T-cell (primary cell): ENCODE measurements at regions not wholly inside any gene's neighbourhood (a gene's known extent, or its start where the extent isn't known, plus 50 kb on each side); places are given as distances from the start of the nearest gene placed in this dataset.

Experiments used
- ATAC-seq, 4 experiments: fragments of 200-7000 bp in 3 of 4; fragments of 150-1000 bp in 1 of 4; cut with Tn5 transposase; replicated peaks in 1 of 4; 1 replicate in 3 of 4; 2 replicates in 1 of 4; pipeline ENCODE4 v1.10.0; 2021; ENCODE audit warnings: moderate library complexity in 3 of 4, mild to moderate bottlenecking in 2 of 4, moderate number of reproducible peaks in 1 of 4
- CTCF ChIA-PET, 2 donors: fragments of 300-600 bp; sonication (Branson Sonifier 250); formaldehyde crosslinking; loops; one replicate each; lab custom pipeline; 2022; ENCODE audit warnings: antibody characterized with exemption in 2 of 2; lab: Charles Lee
- POLR2A ChIA-PET, 2 donors: fragments of 300-600 bp; sonication (Branson Sonifier 250); formaldehyde crosslinking; loops; one replicate each; lab custom pipeline; 2022; ENCODE audit warnings: antibody characterized with exemption in 2 of 2; lab: Charles Lee
- DNase-seq, 35 experiments: peaks; one replicate each; pipeline versions ENCODE4 v3.0.0 to v3.0.0-alpha.2; 2013 to 2023
- H3K27ac ChIP-seq: one replicate; pipeline ENCODE4 v1.5.1; 2013; ENCODE audit warnings: low read length
- H3K27me3 ChIP-seq, 2 experiments: replicated peaks in 1 of 2; 1 replicate in 1 of 2; 2 replicates in 1 of 2; pipeline versions ENCODE4 v1.6.1 to v1.7.0; 2013; ENCODE audit warnings: low read length in 1 of 2, mixed read lengths in 1 of 2; ENCODE audit not compliant: control insufficient read depth in 2 of 2, insufficient read depth in 2 of 2; ENCODE audit errors: extremely low read depth in 1 of 2
- H3K36me3 ChIP-seq, 2 donors: 1 replicate in 1 of 2; 2 replicates in 1 of 2; pipeline versions ENCODE4 v1.6.1 to v1.7.0; 2013; ENCODE audit warnings: low read length in 1 of 2; ENCODE audit not compliant: control insufficient read depth in 2 of 2, insufficient read depth in 1 of 2; ENCODE audit errors: extremely low read depth in 1 of 2
- H3K4me1 ChIP-seq, 2 experiments: 1 replicate in 1 of 2; 2 replicates in 1 of 2; pipeline versions ENCODE4 v1.6.1 to v1.7.0; 2013; ENCODE audit warnings: low read length in 2 of 2, mixed read lengths in 1 of 2; ENCODE audit not compliant: insufficient read depth in 2 of 2, control insufficient read depth in 1 of 2; ENCODE audit errors: extremely low read depth in 1 of 2
- H3K4me3 ChIP-seq, 2 donors: 1 replicate in 1 of 2; 2 replicates in 1 of 2; pipeline versions ENCODE4 v1.5.1 to v1.7.0; 2013; ENCODE audit warnings: mild to moderate bottlenecking in 2 of 2, low read length in 1 of 2, moderate library complexity in 1 of 2; ENCODE audit not compliant: control insufficient read depth in 1 of 2; ENCODE audit errors: extremely low read depth in 1 of 2
- H3K9me3 ChIP-seq: 2 replicates; pipeline ENCODE4 v1.7.0; 2013
- H3K27ac Mint-ChIP-seq, 2 donors: one replicate each; pipeline ENCODE4 v1.8.0; 2020 to 2021; ENCODE audit warnings: mild to moderate bottlenecking in 2 of 2, mixed read lengths in 2 of 2
- H3K27me3 Mint-ChIP-seq, 2 donors: one replicate each; pipeline ENCODE4 v1.8.0; 2021 to 2022; ENCODE audit warnings: mixed read lengths in 2 of 2
- H3K36me3 Mint-ChIP-seq: one replicate; pipeline ENCODE4 v1.8.0; 2021; ENCODE audit warnings: mixed read lengths
- H3K4me1 Mint-ChIP-seq, 3 donors: one replicate each; pipeline ENCODE4 v1.8.0; 2020 to 2022; ENCODE audit warnings: mixed read lengths in 3 of 3, mild to moderate bottlenecking in 1 of 3
- H3K4me3 Mint-ChIP-seq, 3 donors: one replicate each; pipeline ENCODE4 v1.8.0; 2020 to 2022; ENCODE audit warnings: mild to moderate bottlenecking in 3 of 3, mixed read lengths in 3 of 3, moderate library complexity in 3 of 3
- H3K9me3 Mint-ChIP-seq, 3 donors: one replicate each; pipeline ENCODE4 v1.8.0; 2020 to 2022; ENCODE audit warnings: mixed read lengths in 3 of 3
- WGBS: methylation state at CpG from one replicate; pipeline ENCODE4 v1.1.5; 2013; ENCODE audit warnings: missing lambda C conversion rate; ENCODE audit not compliant: insufficient coverage; 5-methylcytosine and 5-hydroxymethylcytosine counted together

- Mint-ChIP-seq H3K27me3 (no peaks in the 10 kb centered on the region), H3K4me1 (no peaks in the 10 kb centered on the region), H3K36me3 (no peaks in the 10 kb centered on the region), H3K27ac (no peak overlapping the region), H3K4me3 (no peak overlapping the region), H3K9me3 (peaks cover 11 to 25% (median 19%) of the 10 kb centered on the region in 3 donors)
- Histone ChIP-seq H3K27ac (no peak overlapping the region), H3K9me3 (no peaks in the 10 kb centered on the region), H3K4me3 (no peak overlapping the region), H3K27me3 (no peaks in the 10 kb centered on the region), H3K36me3 (no peaks in the 10 kb centered on the region), H3K4me1 (no peaks in the 10 kb centered on the region)
- ChIA-PET CTCF (interaction anchor here in 1 of 2 donors (0.5 kb wide), 1 partner anchor 1066 kb away, joined by 3 read pairs; no protein-coding TSS in a partner anchor), POLR2A (no interaction called here)
- no CpG with 5 or more reads among the region's 2 CpGs for whole genome bisulfite sequencing
- no peak for DNase-seq
- no peak for ATAC-seq
Measured at GRCh38 chr18:30510882-30511281, 531.7 kb downstream of the DSC3 start.

- H3K27ac Mint-ChIP-seq, result no peak overlapping the region
Measured at GRCh38 chr18:30501594-30501993, 540.9 kb downstream of the DSC3 start.

GRCh38 chr18:30500240-30500945, 542.1 kb downstream of the DSC3 start:
- ChIA-PET CTCF (no interaction called here), POLR2A (no interaction called here)
- Mint-ChIP-seq H3K4me3 (no peak overlapping the region), H3K27ac (no peak overlapping the region), H3K4me1 (no peaks in the 10 kb centered on the region), H3K9me3 (peaks cover 0 to 12% (median 6%) of the 10 kb centered on the region in 3 donors), H3K36me3 (no peaks in the 10 kb centered on the region), H3K27me3 (no peaks in the 10 kb centered on the region)
- no peak for ATAC-seq
- H3K9me3 ChIP-seq, result no peaks in the 10 kb centered on the region
- no CpG with 5 or more reads among the region's 4 CpGs for WGBS
- no peak overlapping the region for H3K4me3 ChIP-seq
- no peak overlapping the region for H3K27ac ChIP-seq
- H3K36me3 ChIP-seq, result no peaks in the 10 kb centered on the region
- H3K4me1 ChIP-seq, result no peaks in the 10 kb centered on the region
- DNase-seq, result no peak
- H3K27me3 ChIP-seq, result no peaks in the 10 kb centered on the region

More at GRCh38 chr18:30501594-30501993, 540.9 kb downstream of the DSC3 start:
- ChIA-PET POLR2A (no interaction called here), CTCF (no interaction called here)
- Mint-ChIP-seq H3K36me3 (no peaks in the 10 kb centered on the region), H3K4me1 (no peaks in the 10 kb centered on the region), H3K9me3 (peaks cover 0 to 12% (median 5%) of the 10 kb centered on the region in 3 donors), H3K4me3 (no peak overlapping the region), H3K27me3 (no peaks in the 10 kb centered on the region)
- ATAC-seq, result no peak
- H3K36me3 ChIP-seq, result no peaks in the 10 kb centered on the region
- no peaks in the 10 kb centered on the region for H3K27me3 ChIP-seq
- H3K4me3 ChIP-seq, result no peak overlapping the region
- no peaks in the 10 kb centered on the region for H3K9me3 ChIP-seq
- no peak overlapping the region for H3K27ac ChIP-seq
- H3K4me1 ChIP-seq, result no peaks in the 10 kb centered on the region
- WGBS, result no CpG with 5 or more reads among the region's 3 CpGs
- no peak for DNase-seq

- WGBS, result no CpG with 5 or more reads among the region's 2 CpGs
- H3K36me3 ChIP-seq, result no peaks in the 10 kb centered on the region
- Mint-ChIP-seq H3K36me3 (no peaks in the 10 kb centered on the region), H3K4me3 (no peak overlapping the region), H3K27me3 (no peaks in the 10 kb centered on the region), H3K27ac (no peak overlapping the region), H3K4me1 (no peaks in the 10 kb centered on the region), H3K9me3 (peaks cover 0 to 9% (median 7%) of the 10 kb centered on the region in 3 donors)
- CTCF ChIA-PET, result no interaction called here
- H3K9me3 ChIP-seq, result no peaks in the 10 kb centered on the region
- no peaks in the 10 kb centered on the region for H3K27me3 ChIP-seq
- DNase-seq, result no peak
- no peak overlapping the region for H3K4me3 ChIP-seq
- no peak overlapping the region for H3K27ac ChIP-seq
- POLR2A ChIA-PET, result no interaction called here
- no peaks in the 10 kb centered on the region for H3K4me1 ChIP-seq
- ATAC-seq, result no peak
Measured at GRCh38 chr18:30499721-30500120, 542.8 kb downstream of the DSC3 start.

- no peak for ATAC-seq
- H3K4me3 ChIP-seq, result no peak overlapping the region
- no peaks in the 10 kb centered on the region for H3K27me3 Mint-ChIP-seq
- no peak for DNase-seq
- no peaks in the 10 kb centered on the region for H3K4me1 ChIP-seq
- 82% methylated on average over 4 of the region's 4 CpGs for WGBS
- H3K9me3 Mint-ChIP-seq, result peaks cover 8 to 16% (median 11%) of the 10 kb centered on the region in 3 donors
- no peak overlapping the region for H3K27ac ChIP-seq
- no peaks in the 10 kb centered on the region for H3K4me1 Mint-ChIP-seq
- H3K27ac Mint-ChIP-seq, result no peak overlapping the region
- ChIA-PET CTCF (no interaction called here), POLR2A (no interaction called here)
- H3K4me3 Mint-ChIP-seq, result no peak overlapping the region
- no peaks in the 10 kb centered on the region for H3K36me3 Mint-ChIP-seq
- H3K9me3 ChIP-seq, result no peaks in the 10 kb centered on the region
- no peaks in the 10 kb centered on the region for H3K36me3 ChIP-seq
- H3K27me3 ChIP-seq, result no peaks in the 10 kb centered on the region
Measured at GRCh38 chr18:30492552-30493129, 549.9 kb downstream of the DSC3 start.

- CTCF ChIA-PET, result no interaction called here
- 72% methylated on average over 2 of the region's 3 CpGs for WGBS
Measured at GRCh38 chr18:30491815-30492551, 550.6 kb downstream of the DSC3 start.

More at GRCh38 chr18:30491815-30492551, 550.6 kb downstream of the DSC3 start:
- H3K9me3 ChIP-seq, result no peaks in the 10 kb centered on the region
- no peak overlapping the region for H3K4me3 ChIP-seq
- Mint-ChIP-seq H3K27me3 (no peaks in the 10 kb centered on the region), H3K9me3 (peaks cover 13 to 16% (median 15%) of the 10 kb centered on the region in 3 donors), H3K27ac (no peak overlapping the region), H3K4me3 (no peak overlapping the region), H3K4me1 (no peaks in the 10 kb centered on the region), H3K36me3 (no peaks in the 10 kb centered on the region)
- no peaks in the 10 kb centered on the region for H3K27me3 ChIP-seq
- no peaks in the 10 kb centered on the region for H3K4me1 ChIP-seq
- DNase-seq (no peak), ATAC-seq (no peak)
- H3K36me3 ChIP-seq, result no peaks in the 10 kb centered on the region
- POLR2A ChIA-PET, result no interaction called here
- H3K27ac ChIP-seq, result no peak overlapping the region
